ENCODE measurements at regions not wholly inside any gene's neighbourhood (a gene's known extent, or its start where the extent isn't known, plus 50 kb on each side); places are given as distances from the start of the nearest gene placed in this dataset.

- TF ChIP-seq CTCF (IDR thresholded peaks at IDR 0.05) (no peak), POLR2AphosphoS5 (IDR thresholded peaks at IDR 0.05; ENCODE audit: low read depth, low read length) (no peak), REST (IDR thresholded peaks at IDR 0.05; ENCODE audit: insufficient read depth in 1 of 2, low read depth in 2 of 2, low read length in 1 of 2) (no peak), SIN3A (IDR thresholded peaks at IDR 0.05; ENCODE audit: borderline replicate concordance, insufficient read depth, low read depth, low read length) (no peak), TCF7L2 (IDR thresholded peaks at IDR 0.05; ENCODE audit: low read depth, low read length) (no peak)
Measured at GRCh38 chr17:70577456-70577855, 408.1 kb downstream of the KCNJ2 start.

Measured in Panc1 (cell line).